CD4-positive, CD25-positive, alpha-beta regulatory T cell (primary cell): ENCODE measurements at regions not wholly inside any gene's neighbourhood (a gene's known extent, or its start where the extent isn't known, plus 50 kb on each side); places are given as distances from the start of the nearest gene placed in this dataset.
"Not testable (repeated sequence)": the region's sequence is repeated elsewhere in the genome, so short reads cannot be mapped to it uniquely, and the experiment has no call there.

Experiments used
- ATAC-seq, 2 donors: fragments of 150-1000 bp; cut with Tn5 transposase; one replicate each; pipeline ENCODE4 v1.10.0; 2021; ENCODE audit warnings: low read depth in 2 of 2, moderate number of reproducible peaks in 2 of 2, moderate library complexity in 1 of 2
- DNase-seq, 3 donors: peaks; one replicate each; pipeline versions ENCODE4 v3.0.0 to v3.0.0-alpha.2; 2012 to 2022; ENCODE audit warnings: mixed read lengths in 1 of 3
- H3K27ac ChIP-seq: one replicate; pipeline ENCODE4 v1.7.0; 2013; ENCODE audit warnings: mild to moderate bottlenecking, low read length; ENCODE audit not compliant: insufficient read depth, poor library complexity, severe bottlenecking
- H3K27me3 ChIP-seq: one replicate; pipeline ENCODE4 v1.7.0; 2013; ENCODE audit warnings: low read length; ENCODE audit not compliant: control insufficient read depth, insufficient read depth
- H3K36me3 ChIP-seq: one replicate; pipeline ENCODE4 v1.7.0; 2013; ENCODE audit warnings: mild to moderate bottlenecking, low read length, moderate library complexity; ENCODE audit not compliant: control insufficient read depth, insufficient read depth
- H3K4me1 ChIP-seq: 2 replicates; pipeline ENCODE4 v1.7.0; 2013; ENCODE audit warnings: mild to moderate bottlenecking, low read length; ENCODE audit not compliant: insufficient read depth, control insufficient read depth, poor library complexity, severe bottlenecking
- H3K4me3 ChIP-seq: one replicate; pipeline ENCODE4 v1.7.0; 2013; ENCODE audit warnings: low read depth, mild to moderate bottlenecking, low read length, moderate library complexity
- H3K9me3 ChIP-seq, 2 experiments: 1 replicate in 1 of 2; 2 replicates in 1 of 2; pipeline ENCODE4 v1.7.0; 2013; ENCODE audit warnings: low read length in 2 of 2, mild to moderate bottlenecking in 1 of 2, moderate library complexity in 1 of 2; ENCODE audit not compliant: control insufficient read depth in 2 of 2
- H3K27ac Mint-ChIP-seq, 3 donors: one replicate each; pipeline ENCODE4 v1.8.0; 2020 to 2022; ENCODE audit warnings: mild to moderate bottlenecking in 3 of 3, mixed read lengths in 3 of 3, moderate library complexity in 2 of 3
- H3K27me3 Mint-ChIP-seq: one replicate; pipeline ENCODE4 v1.8.0; 2022; ENCODE audit warnings: mild to moderate bottlenecking, mixed read lengths
- H3K36me3 Mint-ChIP-seq: one replicate; pipeline ENCODE4 v1.8.0; 2020; ENCODE audit warnings: mixed read lengths
- H3K4me1 Mint-ChIP-seq, 4 donors: one replicate each; pipeline ENCODE4 v1.8.0; 2020 to 2022; ENCODE audit warnings: mixed read lengths in 4 of 4, mild to moderate bottlenecking in 1 of 4
- H3K4me3 Mint-ChIP-seq, 4 donors: one replicate each; pipeline ENCODE4 v1.8.0; 2020 to 2022; ENCODE audit warnings: mild to moderate bottlenecking in 4 of 4, mixed read lengths in 4 of 4, moderate library complexity in 3 of 4
- H3K9me3 Mint-ChIP-seq, 7 donors: one replicate each; pipeline ENCODE4 v1.8.0; 2020 to 2022; ENCODE audit warnings: mixed read lengths in 7 of 7, mild to moderate bottlenecking in 3 of 7, moderate library complexity in 2 of 7

DNA sequence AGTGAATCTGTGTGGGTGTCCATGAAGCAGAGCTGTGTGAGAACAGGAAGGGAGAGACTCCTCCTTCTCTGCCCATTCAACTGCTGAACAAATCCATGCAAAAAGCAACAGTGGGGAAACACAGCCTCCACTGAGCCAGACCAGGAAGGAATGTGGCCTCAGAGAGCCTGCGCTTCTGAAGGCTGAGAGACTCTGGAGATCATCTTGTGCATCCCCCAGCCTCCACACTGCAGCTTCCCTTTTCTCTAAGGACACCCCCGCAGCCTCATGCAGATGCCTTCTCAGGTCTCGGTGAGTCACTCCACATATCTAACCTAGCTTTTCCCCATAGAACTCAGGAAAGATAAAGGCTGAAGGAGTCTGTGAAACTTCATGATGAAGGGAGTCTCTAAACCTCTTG is 402.9 kb downstream of the TNS1 start:
- DNase-seq (no peak), ATAC-seq (no peak)
- Histone ChIP-seq H3K36me3 (no peaks in the 10 kb centered on the region), H3K4me1 (no peaks in the 10 kb centered on the region), H3K9me3 (no peaks in the 10 kb centered on the region), H3K27ac (no peak overlapping the region), H3K4me3 (no peak overlapping the region), H3K27me3 (peaks cover 1% of the 10 kb centered on the region)
- Mint-ChIP-seq H3K27ac (no peak overlapping the region), H3K4me3 (no peak overlapping the region), H3K36me3 (peaks cover 2% of the 10 kb centered on the region), H3K27me3 (peaks cover 5% of the 10 kb centered on the region), H3K4me1 (peaks cover 0 to under 1% (median under 1%) of the 10 kb centered on the region in 4 donors), H3K9me3 (peaks cover 0 to 2% (median 0%) of the 10 kb centered on the region in 7 donors)

DNA sequence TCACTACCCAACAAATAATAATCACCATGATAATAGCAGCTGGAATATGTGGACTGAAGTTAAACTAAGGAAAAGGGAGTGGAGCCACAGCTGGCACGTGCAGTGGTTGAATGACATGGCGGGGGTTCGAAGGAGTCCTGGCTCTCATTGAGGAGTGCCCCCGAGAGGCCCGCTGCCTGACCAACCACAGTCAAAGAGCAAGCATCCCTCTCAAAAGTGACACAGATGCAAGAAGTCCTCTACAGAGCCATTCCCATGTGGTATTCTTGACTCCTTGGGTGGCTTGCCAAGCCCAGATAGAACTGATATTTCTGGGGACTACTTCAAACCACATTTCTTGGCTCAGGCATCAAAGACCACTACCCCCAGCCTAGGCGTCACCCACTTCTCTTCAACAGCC is 405.1 kb downstream of the TNS1 start:
- H3K27ac Mint-ChIP-seq: no peak overlapping the region
- ATAC-seq: no peak
- Histone ChIP-seq H3K27me3 (peaks cover 1% of the 10 kb centered on the region), H3K4me3 (no peak overlapping the region), H3K27ac (no peak overlapping the region), H3K9me3 (no peaks in the 10 kb centered on the region), H3K4me1 (no peaks in the 10 kb centered on the region), H3K36me3 (no peaks in the 10 kb centered on the region)
- no peak overlapping the region for H3K4me3 Mint-ChIP-seq
- H3K27me3 Mint-ChIP-seq: peaks cover 5% of the 10 kb centered on the region
- H3K36me3 Mint-ChIP-seq: no peaks in the 10 kb centered on the region
- peaks cover 0 to 4% (median 1%) of the 10 kb centered on the region in 4 donors for H3K4me1 Mint-ChIP-seq
- DNase-seq: no peak
- peaks cover 0 to 2% (median 0%) of the 10 kb centered on the region in 7 donors for H3K9me3 Mint-ChIP-seq

DNA sequence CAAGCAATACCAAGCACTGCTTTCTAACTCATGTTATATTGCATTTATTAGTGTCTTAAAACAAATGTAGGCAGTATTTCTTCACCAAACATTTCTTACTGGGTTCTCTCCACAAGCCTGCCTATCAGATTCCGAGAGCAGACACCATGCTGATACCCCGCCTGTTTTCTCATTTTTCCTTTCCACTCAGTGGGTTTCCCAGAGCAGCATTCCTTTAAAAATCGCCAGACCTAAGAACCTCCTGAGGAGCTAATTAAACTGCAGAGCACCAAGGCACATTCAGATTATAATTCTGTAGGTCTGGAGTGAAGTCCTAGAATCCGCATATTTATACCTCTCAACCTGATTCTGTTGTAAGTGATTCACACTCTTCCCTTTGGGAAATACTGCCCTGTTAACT is 405.6 kb downstream of the TNS1 start:
- H3K27ac ChIP-seq: no peak overlapping the region
- DNase-seq: no peak
- H3K4me1 ChIP-seq: no peaks in the 10 kb centered on the region
- H3K36me3 ChIP-seq: no peaks in the 10 kb centered on the region
- Mint-ChIP-seq H3K4me1 (peaks cover 0 to 4% (median 1%) of the 10 kb centered on the region in 4 donors), H3K27me3 (peaks cover 5% of the 10 kb centered on the region), H3K36me3 (no peaks in the 10 kb centered on the region), H3K9me3 (peaks cover 0 to 2% (median 0%) of the 10 kb centered on the region in 7 donors), H3K27ac (no peak overlapping the region), H3K4me3 (no peak overlapping the region)
- H3K9me3 ChIP-seq: no peaks in the 10 kb centered on the region
- H3K27me3 ChIP-seq: peaks cover under 1% of the 10 kb centered on the region
- H3K4me3 ChIP-seq: no peak overlapping the region
- ATAC-seq: no peak

DNA sequence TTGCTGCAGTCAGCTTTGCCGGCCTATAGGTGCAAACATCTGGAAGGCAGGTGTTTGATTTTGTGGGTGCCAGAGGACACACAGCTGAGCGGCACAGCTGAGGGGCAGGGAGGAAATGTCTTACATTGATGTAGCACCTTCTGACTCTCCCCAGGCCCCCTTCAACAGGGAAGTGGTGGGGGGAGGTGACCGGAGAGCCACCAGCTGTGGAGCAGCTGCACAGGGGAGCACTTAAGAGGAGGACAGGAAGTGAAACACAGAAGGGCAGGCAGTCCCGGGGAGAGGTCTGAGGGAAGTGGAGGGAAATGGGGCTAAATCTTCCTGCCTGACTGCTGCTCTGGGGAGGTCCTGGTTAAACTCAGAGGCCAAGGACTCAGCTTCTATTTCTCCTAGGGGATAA is 409.1 kb downstream of the TNS1 start:
- peaks cover 5% of the 10 kb centered on the region for H3K27me3 Mint-ChIP-seq
- ATAC-seq: no peak
- H3K4me3 Mint-ChIP-seq: no peak overlapping the region

DNA sequence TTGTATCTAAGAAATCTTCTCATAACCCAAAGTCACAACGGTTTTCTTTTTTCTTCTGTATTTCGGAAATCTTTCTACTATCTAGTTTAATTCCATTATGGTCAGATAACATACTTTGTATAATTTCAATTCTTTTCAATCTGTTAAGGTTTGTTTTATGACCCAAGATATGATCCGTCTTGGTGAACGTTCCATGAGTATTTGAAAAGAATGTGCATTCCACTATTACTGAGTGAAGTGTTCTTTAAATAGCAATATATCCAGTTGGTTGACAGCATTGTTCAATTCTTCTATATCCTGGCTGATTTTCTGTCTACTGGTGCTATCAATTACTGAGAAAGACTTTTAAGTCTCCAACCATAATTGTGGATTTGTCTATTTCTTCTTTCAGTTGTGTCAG is 414.5 kb downstream of the TNS1 start:
- Histone ChIP-seq H3K4me1 (no peaks in the 10 kb centered on the region), H3K4me3 (no peak overlapping the region), H3K27me3 (no peaks in the 10 kb centered on the region), H3K36me3 (no peaks in the 10 kb centered on the region), H3K9me3 (no peaks in the 10 kb centered on the region), H3K27ac (no peak overlapping the region)
- peaks cover 0 to 2% (median 0%) of the 10 kb centered on the region in 7 donors for H3K9me3 Mint-ChIP-seq
- H3K4me3 Mint-ChIP-seq: no peak overlapping the region
- no peak overlapping the region for H3K27ac Mint-ChIP-seq
- H3K36me3 Mint-ChIP-seq: no peaks in the 10 kb centered on the region
- no peak for ATAC-seq
- H3K4me1 Mint-ChIP-seq: no peaks in the 10 kb centered on the region
- DNase-seq: no peak
- no peaks in the 10 kb centered on the region for H3K27me3 Mint-ChIP-seq

More for the DNA sequence above, 409.1 kb downstream of the TNS1 start:
- Histone ChIP-seq H3K27me3 (no peaks in the 10 kb centered on the region), H3K36me3 (no peaks in the 10 kb centered on the region), H3K27ac (no peak overlapping the region), H3K4me1 (no peaks in the 10 kb centered on the region), H3K9me3 (no peaks in the 10 kb centered on the region), H3K4me3 (no peak overlapping the region)
- H3K9me3 Mint-ChIP-seq: peaks cover 0 to 2% (median 0%) of the 10 kb centered on the region in 7 donors
- peaks cover 0 to 4% (median 1%) of the 10 kb centered on the region in 4 donors for H3K4me1 Mint-ChIP-seq
- H3K36me3 Mint-ChIP-seq: no peaks in the 10 kb centered on the region
- no peak overlapping the region for H3K27ac Mint-ChIP-seq
- no peak for DNase-seq

DNA sequence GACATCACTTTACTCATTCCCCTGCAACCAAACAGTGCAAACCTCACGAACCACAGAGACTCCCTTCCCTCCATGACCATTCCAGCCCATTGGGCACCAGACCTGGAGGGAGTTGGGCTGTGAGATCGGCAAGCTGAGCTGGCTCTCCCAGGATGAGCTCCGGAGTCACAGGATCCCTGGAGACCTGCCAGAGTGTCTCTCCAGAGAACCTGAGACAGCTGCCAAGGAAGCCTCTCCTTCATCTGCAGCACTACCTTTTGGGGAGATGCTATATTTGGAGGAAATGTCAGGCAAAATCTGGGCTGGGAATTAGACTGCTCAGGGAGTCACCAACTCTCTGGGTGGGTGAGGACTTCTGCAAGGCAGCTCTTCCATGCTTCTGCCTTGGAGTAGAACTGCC is 417.4 kb downstream of the TNS1 start:
- Histone ChIP-seq H3K9me3 (no peaks in the 10 kb centered on the region), H3K27ac (no peak overlapping the region), H3K27me3 (no peaks in the 10 kb centered on the region), H3K4me1 (no peaks in the 10 kb centered on the region), H3K4me3 (no peak overlapping the region), H3K36me3 (no peaks in the 10 kb centered on the region)
- no peak for DNase-seq
- ATAC-seq: no peak
- Mint-ChIP-seq H3K9me3 (peaks cover 0 to 2% (median 0%) of the 10 kb centered on the region in 7 donors), H3K36me3 (no peaks in the 10 kb centered on the region), H3K4me1 (no peaks in the 10 kb centered on the region), H3K27ac (no peak overlapping the region), H3K27me3 (no peaks in the 10 kb centered on the region), H3K4me3 (no peak overlapping the region)

DNA sequence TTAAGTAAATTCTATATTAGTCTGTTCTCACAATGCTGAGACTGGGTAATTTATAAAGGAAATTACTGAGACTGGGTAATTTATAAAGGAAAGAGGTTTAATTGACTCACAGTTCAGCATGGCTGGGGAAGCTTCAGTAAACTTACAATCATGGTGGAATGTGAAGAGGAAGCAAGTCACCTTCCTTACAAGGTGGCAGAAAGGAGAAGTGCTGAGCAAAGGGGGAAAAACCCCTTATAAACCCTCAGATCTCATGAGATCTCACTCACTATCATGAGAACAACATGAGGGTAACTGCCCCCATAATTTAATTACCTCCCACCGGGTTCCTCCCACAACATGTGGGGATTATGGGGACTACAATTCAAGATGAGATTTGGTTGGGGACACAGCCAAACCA is 422.4 kb downstream of the TNS1 start:
- not testable (repeated sequence) for H3K27ac Mint-ChIP-seq, H3K4me1 ChIP-seq, DNase-seq, H3K27ac ChIP-seq, H3K9me3 Mint-ChIP-seq, ATAC-seq, H3K27me3 Mint-ChIP-seq, H3K4me3 ChIP-seq, H3K4me1 Mint-ChIP-seq, H3K36me3 ChIP-seq, H3K36me3 Mint-ChIP-seq, H3K9me3 ChIP-seq, H3K4me3 Mint-ChIP-seq, H3K27me3 ChIP-seq

DNA sequence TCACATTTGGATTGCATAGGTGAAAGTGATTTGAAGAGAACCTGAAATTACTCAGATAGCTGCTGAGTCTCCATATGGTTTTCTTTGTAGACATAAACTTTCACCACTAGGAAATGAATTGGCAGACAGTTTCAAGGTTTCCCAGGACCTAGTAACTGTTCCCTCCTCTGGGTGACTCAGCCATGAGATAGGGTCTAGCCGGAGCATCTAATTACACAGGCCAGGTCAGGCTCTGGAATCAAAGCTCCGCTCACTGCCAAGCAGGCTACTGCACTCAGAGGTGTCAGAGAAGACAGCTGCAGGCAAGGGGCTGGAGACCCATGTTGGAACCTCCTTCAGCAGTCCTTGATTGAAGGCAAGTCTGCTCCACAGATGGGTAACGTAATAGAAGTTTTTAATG is 429.2 kb downstream of the TNS1 start:
- peaks cover 6% of the 10 kb centered on the region for H3K27me3 Mint-ChIP-seq
- no peak for ATAC-seq

More for the DNA sequence above, 429.2 kb downstream of the TNS1 start:
- Histone ChIP-seq H3K27ac (no peak overlapping the region), H3K9me3 (no peaks in the 10 kb centered on the region), H3K27me3 (no peaks in the 10 kb centered on the region), H3K36me3 (no peaks in the 10 kb centered on the region), H3K4me1 (no peaks in the 10 kb centered on the region), H3K4me3 (no peak overlapping the region)
- H3K36me3 Mint-ChIP-seq: no peaks in the 10 kb centered on the region
- DNase-seq: no peak
- no peak overlapping the region for H3K4me3 Mint-ChIP-seq
- H3K4me1 Mint-ChIP-seq: no peaks in the 10 kb centered on the region
- no peak overlapping the region for H3K27ac Mint-ChIP-seq
- H3K9me3 Mint-ChIP-seq: peaks cover 0 to 5% (median 2%) of the 10 kb centered on the region in 7 donors
